ENCODE measurements at regions not wholly inside any gene's neighbourhood (a gene's known extent, or its start where the extent isn't known, plus 50 kb on each side); places are given as distances from the start of the nearest gene placed in this dataset.

GRCh38 chr10:78914502-78915189, 154.1 kb upstream of the ZMIZ1 start:
- Mint-ChIP-seq H3K4me1 (no peaks in the 10 kb centered on the region), H3K4me3 (no peak overlapping the region), H3K36me3 (no peaks in the 10 kb centered on the region), H3K27ac (no peak overlapping the region), H3K9me3 (no peaks in the 10 kb centered on the region)
- ATAC-seq (no peak), DNase-seq (ENCODE audit: low spot score in 2 of 2) (no peak)

GRCh38 chr10:78915190-78915518, 153.6 kb upstream of the ZMIZ1 start:
- Mint-ChIP-seq H3K36me3 (no peaks in the 10 kb centered on the region), H3K9me3 (no peaks in the 10 kb centered on the region), H3K4me3 (no peak overlapping the region), H3K27ac (no peak overlapping the region), H3K4me1 (no peaks in the 10 kb centered on the region)
- DNase-seq (ENCODE audit: low spot score in 2 of 2) (no peak), ATAC-seq (no peak)

GRCh38 chr10:78916227-78916626, 152.5 kb upstream of the ZMIZ1 start:
- no peak for ATAC-seq
- Mint-ChIP-seq H3K36me3 (no peaks in the 10 kb centered on the region), H3K9me3 (no peaks in the 10 kb centered on the region), H3K4me3 (no peak overlapping the region), H3K27ac (peak overlapping the region; percentile 48), H3K4me1 (no peaks in the 10 kb centered on the region)
- no peak for DNase-seq (ENCODE audit: low spot score in 2 of 2)

- DNase-seq (ENCODE audit: low spot score in 2 of 2) (no peak), ATAC-seq (no peak)
- H3K4me1 Mint-ChIP-seq = no peaks in the 10 kb centered on the region
- no peak overlapping the region for H3K27ac Mint-ChIP-seq
- H3K4me3 Mint-ChIP-seq = no peak overlapping the region
- H3K9me3 Mint-ChIP-seq = no peaks in the 10 kb centered on the region
- H3K36me3 Mint-ChIP-seq = no peaks in the 10 kb centered on the region
Observed at GRCh38 chr10:78919181-78919966, 149.4 kb upstream of the ZMIZ1 start.

GRCh38 chr10:78920011-78920410, 148.8 kb upstream of the ZMIZ1 start:
- Mint-ChIP-seq H3K9me3 (no peaks in the 10 kb centered on the region), H3K4me1 (no peaks in the 10 kb centered on the region), H3K27ac (no peak overlapping the region), H3K4me3 (no peak overlapping the region), H3K36me3 (no peaks in the 10 kb centered on the region)
- ATAC-seq = no peak
- no peak for DNase-seq (ENCODE audit: low spot score in 2 of 2)

GRCh38 chr10:78921895-78922294, 146.9 kb upstream of the ZMIZ1 start:
- H3K9me3 Mint-ChIP-seq = no peaks in the 10 kb centered on the region
- H3K36me3 Mint-ChIP-seq = no peaks in the 10 kb centered on the region
- no peak overlapping the region for H3K27ac Mint-ChIP-seq
- no peak for ATAC-seq
- H3K4me1 Mint-ChIP-seq = no peaks in the 10 kb centered on the region
- no peak for DNase-seq (ENCODE audit: low spot score in 2 of 2)
- no peak overlapping the region for H3K4me3 Mint-ChIP-seq

GRCh38 chr10:78923647-78924318, 145.0 kb upstream of the ZMIZ1 start:
- peak; percentile 31 for ATAC-seq
- H3K27ac Mint-ChIP-seq = no peak overlapping the region
- no peaks in the 10 kb centered on the region for H3K4me1 Mint-ChIP-seq

GRCh38 chr10:78924319-78925003, 144.3 kb upstream of the ZMIZ1 start:
- Mint-ChIP-seq H3K4me1 (no peaks in the 10 kb centered on the region), H3K36me3 (no peaks in the 10 kb centered on the region), H3K27ac (no peak overlapping the region), H3K4me3 (no peak overlapping the region), H3K9me3 (no peaks in the 10 kb centered on the region)
- ATAC-seq (no peak), DNase-seq (ENCODE audit: low spot score in 2 of 2) (no peak)

More at GRCh38 chr10:78923647-78924318, 145.0 kb upstream of the ZMIZ1 start:
- no peak for DNase-seq (ENCODE audit: low spot score in 2 of 2)
- Mint-ChIP-seq H3K36me3 (no peaks in the 10 kb centered on the region), H3K9me3 (no peaks in the 10 kb centered on the region), H3K4me3 (no peak overlapping the region)

GRCh38 chr10:78925275-78925674, 143.5 kb upstream of the ZMIZ1 start:
- no peaks in the 10 kb centered on the region for H3K4me1 Mint-ChIP-seq
- H3K36me3 Mint-ChIP-seq = no peaks in the 10 kb centered on the region
- ATAC-seq (no peak), DNase-seq (ENCODE audit: low spot score in 2 of 2) (no peak)
- H3K4me3 Mint-ChIP-seq = no peak overlapping the region
- no peak overlapping the region for H3K27ac Mint-ChIP-seq
- H3K9me3 Mint-ChIP-seq = no peaks in the 10 kb centered on the region

GRCh38 chr10:78925800-78926319, 142.9 kb upstream of the ZMIZ1 start:
- no peak for ATAC-seq
- no peaks in the 10 kb centered on the region for H3K4me1 Mint-ChIP-seq
- no peaks in the 10 kb centered on the region for H3K9me3 Mint-ChIP-seq
- DNase-seq (ENCODE audit: low spot score in 2 of 2) = no peak
- no peak overlapping the region for H3K27ac Mint-ChIP-seq
- no peaks in the 10 kb centered on the region for H3K36me3 Mint-ChIP-seq
- H3K4me3 Mint-ChIP-seq = no peak overlapping the region

- no peak for DNase-seq (ENCODE audit: low spot score in 2 of 2)
- no peaks in the 10 kb centered on the region for H3K36me3 Mint-ChIP-seq
- no peak overlapping the region for H3K4me3 Mint-ChIP-seq
- no peaks in the 10 kb centered on the region for H3K4me1 Mint-ChIP-seq
- H3K27ac Mint-ChIP-seq = no peak overlapping the region
- no peaks in the 10 kb centered on the region for H3K9me3 Mint-ChIP-seq
- ATAC-seq = no peak
Observed at GRCh38 chr10:78927257-78927995, 141.3 kb upstream of the ZMIZ1 start.

GRCh38 chr10:78928330-78928729, 140.4 kb upstream of the ZMIZ1 start:
- Mint-ChIP-seq H3K27ac (no peak overlapping the region), H3K36me3 (no peaks in the 10 kb centered on the region), H3K9me3 (no peaks in the 10 kb centered on the region), H3K4me1 (no peaks in the 10 kb centered on the region), H3K4me3 (no peak overlapping the region)
- no peak for DNase-seq (ENCODE audit: low spot score in 2 of 2)
- no peak for ATAC-seq

GRCh38 chr10:78929541-78929940, 139.2 kb upstream of the ZMIZ1 start:
- Mint-ChIP-seq H3K4me1 (no peaks in the 10 kb centered on the region), H3K9me3 (no peaks in the 10 kb centered on the region), H3K36me3 (no peaks in the 10 kb centered on the region), H3K27ac (no peak overlapping the region), H3K4me3 (no peak overlapping the region)
- DNase-seq (ENCODE audit: low spot score in 2 of 2) (no peak), ATAC-seq (no peak)

- no peak for ATAC-seq
- Mint-ChIP-seq H3K36me3 (no peaks in the 10 kb centered on the region), H3K4me3 (no peak overlapping the region), H3K4me1 (no peaks in the 10 kb centered on the region), H3K9me3 (no peaks in the 10 kb centered on the region), H3K27ac (no peak overlapping the region)
- DNase-seq (ENCODE audit: low spot score in 2 of 2) = no peak
Observed at GRCh38 chr10:78931321-78932053, 137.3 kb upstream of the ZMIZ1 start.
